RPMI8226 (cell line): ENCODE measurements at regions not wholly inside any gene's neighbourhood (a gene's known extent, or its start where the extent isn't known, plus 50 kb on each side); places are given as distances from the start of the nearest gene placed in this dataset.
A peak's percentile ranks its signal among the peaks of the same experiment; 100 is the strongest.
"Not testable (repeated sequence)": the region's sequence is repeated elsewhere in the genome, so short reads cannot be mapped to it uniquely, and the experiment has no call there.

ENCODE experiments used
- DNase-seq: peaks from one replicate; pipeline ENCODE4 v3.0.0-alpha.2; 2015

DNA sequence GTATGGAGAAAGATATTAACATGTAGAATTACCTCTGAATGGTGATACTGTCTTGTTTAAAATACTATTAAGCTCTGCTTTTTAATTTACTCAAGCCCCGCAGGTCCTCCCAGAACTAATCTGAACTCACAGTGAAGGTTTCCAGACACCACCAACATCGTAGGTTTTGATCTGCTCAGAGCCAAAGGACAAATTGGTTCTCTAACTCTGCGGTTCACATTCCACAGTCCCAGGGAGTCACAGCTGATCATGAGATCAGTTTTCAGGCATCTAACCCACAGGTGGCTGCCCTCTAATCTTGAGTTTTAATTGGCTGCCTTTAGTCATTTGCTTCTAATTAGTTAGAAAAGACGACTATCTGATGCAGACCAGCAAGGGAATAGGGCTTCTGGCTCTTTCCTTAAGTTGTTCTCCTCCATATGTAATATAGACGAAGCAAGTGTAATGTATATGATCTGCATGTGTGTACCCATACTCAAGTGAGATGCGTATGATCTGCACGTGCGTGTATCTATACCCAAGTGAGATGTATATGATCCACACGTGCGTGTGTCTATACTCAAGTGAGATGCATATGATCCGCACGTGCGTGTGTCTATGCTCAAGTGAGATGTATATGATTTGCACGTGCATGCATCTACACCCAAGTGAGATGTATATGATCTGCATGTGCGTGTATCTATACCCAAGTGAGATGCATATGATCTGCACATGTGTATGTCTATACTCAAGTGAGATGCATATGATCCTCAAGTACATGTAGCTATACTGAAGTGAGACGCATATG is 331.5 kb upstream of the NPVF start:
- no peak for DNase-seq

DNA sequence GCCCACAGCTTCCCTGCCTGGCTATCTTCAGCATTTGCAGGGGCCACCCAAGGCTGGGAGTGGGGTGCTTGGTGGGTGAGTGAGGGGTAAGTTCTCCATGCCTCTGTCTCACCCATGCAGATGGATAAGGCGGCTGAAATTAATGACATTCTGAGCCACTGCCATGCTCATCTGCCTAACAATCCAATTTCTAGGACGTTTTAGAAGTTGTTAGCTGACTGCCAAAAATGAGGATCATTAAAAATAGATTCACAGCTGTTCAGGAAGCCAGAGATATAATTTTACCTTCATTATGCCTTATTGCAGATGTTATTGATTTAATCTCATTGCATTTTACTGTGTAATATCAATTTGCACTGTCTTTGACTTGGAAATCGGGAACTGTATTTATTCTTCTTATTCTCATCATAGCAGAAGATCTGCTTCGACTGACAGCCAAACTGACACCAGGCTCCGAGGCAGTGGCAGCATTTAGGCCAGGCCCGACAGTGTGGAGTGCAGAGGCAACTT is 334.4 kb upstream of the NPVF start:
- no peak for DNase-seq

DNA sequence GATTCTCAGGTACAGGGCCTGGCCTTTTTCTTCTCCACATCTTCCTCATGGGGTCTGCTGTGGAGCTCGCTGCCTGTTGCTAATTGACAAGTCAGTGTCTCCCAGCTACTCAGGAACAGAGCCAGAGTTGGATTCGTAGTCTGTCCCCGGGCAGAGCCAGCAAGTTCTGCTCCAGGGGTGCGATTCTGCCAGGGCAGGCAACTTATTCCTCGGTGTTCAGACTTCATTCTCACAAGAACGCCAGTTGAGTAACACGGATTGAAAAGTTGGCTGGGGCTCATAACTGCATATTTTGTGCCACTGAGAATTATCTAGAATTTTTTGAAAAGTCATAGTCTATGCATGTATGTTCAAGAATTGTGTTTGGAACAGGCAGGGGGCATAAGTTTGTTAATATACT is 336.7 kb upstream of the NPVF start:
- DNase-seq, result no peak

DNA sequence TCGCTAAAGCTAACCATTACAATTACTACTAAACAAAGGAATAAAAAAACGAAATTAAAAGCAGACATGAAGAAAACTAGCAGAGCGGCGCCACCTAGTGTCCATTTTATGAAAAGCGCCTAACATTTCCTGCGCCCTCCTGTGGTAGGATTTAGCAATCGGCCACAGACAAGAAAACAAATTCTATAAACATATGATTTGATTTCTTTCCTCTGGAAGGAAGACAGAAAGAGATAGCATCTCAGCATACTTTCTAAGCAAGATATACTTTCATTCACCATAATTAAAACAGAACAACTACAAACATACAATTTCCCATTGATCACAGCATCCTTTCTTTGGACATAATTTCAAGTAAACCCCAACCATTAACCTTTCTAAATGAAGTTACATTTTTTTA is 337.7 kb upstream of the NPVF start:
- DNase-seq, result peak; percentile 65

DNA sequence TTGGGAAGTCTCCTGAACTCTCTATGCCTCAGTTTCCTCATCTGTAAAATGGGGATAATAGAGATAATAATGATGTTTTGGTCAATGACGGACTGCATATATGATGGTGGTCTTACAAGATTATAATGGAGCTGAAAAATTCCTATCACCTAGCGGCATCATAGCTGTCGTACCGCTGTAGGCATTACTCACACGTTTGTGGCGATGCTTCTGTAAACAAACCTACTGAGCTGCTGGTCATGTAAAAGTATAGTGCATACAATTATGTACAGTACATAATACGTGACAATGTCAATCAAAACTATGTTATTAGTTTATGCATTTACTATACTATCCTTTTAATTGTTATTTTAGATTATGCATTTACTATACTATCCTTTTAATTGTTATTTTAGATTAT is 339.1 kb upstream of the NPVF start:
- no peak for DNase-seq

DNA sequence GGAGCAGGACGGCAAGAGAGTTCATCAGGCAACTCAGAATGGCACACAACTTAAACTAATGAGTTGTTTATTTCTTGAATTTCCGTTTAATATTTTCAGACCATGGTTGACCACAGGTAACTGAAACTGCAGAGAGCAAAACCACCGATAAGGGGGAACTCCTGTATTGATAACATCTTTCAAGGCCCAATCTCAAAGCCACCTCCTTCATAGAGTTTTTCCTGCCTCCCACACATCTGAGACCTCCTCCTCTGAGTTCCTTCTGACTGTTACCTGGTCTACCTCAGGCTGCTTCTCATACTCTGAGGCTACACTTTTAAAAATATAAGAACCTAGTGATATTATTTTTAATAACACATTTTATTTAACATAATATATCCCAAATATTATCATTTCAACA is 341.5 kb upstream of the NPVF start:
- no peak for DNase-seq

DNA sequence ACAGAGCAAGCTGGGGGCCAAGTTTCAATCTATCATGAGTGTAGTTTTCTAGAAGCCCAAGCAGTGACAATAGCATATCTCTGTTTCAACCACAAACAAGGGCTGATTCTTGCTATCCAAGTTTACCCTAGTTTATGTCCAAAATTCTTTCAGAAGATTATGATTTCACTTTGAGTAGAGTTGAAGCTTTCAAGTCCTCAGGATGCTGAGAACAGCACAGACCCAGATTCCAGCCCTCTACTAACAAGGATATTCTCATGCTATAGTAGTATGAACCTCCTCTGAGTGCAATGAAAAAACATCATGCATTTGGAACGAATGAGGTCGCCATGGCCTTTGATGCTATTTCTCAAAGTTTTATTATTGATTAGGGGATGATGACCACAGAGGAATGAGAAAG is 344.1 kb upstream of the NPVF start:
- DNase-seq, result no peak

DNA sequence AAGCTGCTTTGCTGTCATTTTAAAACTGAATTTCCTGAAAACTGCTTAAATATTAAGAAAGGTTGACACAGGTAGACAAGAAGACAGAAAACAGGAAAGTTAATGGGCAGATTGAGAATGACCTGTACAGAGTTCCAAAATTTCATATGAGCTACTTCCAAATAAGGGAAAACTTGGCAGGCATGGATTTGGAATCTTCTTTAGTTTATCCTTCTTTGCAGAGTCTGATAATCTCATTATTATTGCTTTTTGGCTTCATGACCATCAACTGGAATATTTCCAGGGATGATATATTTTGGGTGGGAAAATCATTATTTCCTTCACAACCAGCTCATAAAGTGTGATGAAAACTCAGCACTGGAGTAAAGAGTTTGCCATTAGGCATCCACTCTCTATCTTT is 346.5 kb upstream of the NPVF start:
- no peak for DNase-seq

DNA sequence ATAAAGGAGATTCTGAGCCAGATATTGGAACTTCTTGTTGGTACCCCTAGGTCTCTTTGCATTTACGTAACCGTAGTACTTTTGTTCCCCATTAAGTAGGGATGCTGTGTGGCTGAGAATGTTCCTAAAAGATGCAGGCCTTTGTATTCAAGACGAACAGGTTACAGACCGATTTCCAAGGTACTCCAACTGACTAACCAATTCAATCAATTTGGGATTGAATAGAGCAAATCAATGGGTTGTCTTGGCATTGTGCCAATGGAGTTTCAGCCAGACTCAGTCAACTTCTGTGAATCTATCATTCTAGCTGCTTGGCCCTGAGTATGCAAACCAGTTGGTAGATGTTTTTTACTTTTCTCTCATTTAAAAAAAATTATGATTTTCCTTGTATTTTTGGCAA is 347.3 kb upstream of the NPVF start:
- DNase-seq, result no peak

DNA sequence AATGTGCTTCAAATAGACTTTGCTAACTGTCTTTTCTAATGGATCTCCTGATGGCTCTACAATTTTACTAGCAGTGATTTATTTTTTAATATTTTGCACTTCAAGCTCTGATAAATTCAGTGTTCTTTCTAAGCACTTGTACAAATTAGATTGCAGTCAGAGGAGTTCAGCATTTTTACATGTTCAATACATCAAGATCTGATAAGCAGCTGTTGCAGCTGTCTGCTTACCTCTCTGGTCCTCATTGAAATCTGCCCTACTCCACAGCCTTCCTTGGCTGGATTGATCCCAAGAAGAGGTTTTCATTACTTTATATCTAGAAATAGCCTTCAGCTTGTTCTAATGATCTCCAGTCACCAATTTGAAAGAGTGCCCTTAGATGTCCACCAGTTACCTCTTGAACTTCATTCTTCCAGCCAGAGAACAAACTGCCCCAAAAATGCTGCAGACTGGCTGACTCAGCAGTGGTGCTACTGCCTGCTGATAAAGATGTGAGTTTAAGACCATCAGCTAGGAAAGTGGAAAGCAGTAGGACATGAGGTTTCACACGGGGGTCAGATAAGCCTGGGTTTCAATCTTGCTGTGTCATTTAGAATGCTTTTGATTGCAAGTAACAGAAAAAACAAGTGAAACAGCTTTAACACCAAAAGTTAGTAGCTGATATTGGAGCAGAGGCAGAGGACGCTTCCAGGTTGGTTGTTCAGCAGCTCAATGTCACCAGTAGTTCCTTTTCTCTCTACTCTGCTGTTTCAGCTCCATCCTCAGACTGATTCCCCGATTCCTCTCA is 350.9 kb upstream of the NPVF start:
- DNase-seq, result no peak

DNA sequence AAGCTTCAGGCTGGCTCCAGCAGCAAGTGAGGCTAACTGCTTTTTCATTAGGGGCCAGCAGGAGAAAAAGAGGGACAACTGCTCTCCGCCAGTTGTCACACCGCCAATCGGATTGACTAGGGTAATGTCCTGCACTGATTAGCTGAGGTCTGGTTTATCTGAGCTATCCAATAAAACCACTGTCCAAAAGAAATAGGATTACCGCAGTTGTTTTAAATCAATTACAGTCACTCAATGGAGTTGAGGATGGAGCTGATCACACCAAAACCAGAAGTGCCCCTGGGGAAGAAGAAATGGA is 351.4 kb upstream of the NPVF start:
- no peak for DNase-seq

DNA sequence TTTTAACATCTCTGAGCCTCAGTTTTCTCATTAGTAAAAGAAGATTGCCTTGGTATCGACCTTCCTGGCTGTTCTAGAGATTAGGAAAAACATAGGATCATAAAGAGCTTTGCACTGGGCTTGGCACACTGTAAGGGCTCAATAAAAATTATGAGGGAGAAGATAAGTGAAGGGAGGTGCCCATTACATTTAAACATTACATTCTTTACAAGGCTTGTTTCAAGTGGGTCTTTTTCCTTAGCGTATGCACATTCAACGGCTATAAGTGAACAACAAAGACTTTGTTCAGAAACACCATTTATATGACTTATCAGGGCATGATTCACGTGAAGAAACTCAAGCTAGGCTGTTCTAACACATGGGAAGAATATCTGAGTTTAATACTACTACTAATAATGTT is 351.9 kb upstream of the NPVF start:
- no peak for DNase-seq

DNA sequence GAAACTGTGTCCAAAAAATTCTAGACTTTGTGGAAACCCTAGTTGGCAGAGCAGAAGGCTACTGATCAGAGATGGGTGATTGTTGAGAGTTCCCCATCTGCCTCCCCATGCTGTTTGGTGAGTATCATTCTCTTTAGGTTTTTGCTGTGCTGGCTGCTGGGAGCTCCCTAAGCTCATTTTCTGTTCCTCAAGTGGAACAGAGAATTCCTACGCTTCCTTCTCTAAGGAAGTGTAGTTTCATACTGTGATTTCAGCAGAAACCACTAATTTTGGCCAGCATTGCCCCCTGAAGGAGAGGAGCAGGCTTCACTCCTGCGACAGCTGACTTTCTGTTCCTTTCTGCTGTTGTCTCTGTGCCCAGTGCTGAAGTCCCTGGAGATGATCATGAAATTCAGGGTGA is 355.3 kb upstream of the NPVF start:
- no peak for DNase-seq

DNA sequence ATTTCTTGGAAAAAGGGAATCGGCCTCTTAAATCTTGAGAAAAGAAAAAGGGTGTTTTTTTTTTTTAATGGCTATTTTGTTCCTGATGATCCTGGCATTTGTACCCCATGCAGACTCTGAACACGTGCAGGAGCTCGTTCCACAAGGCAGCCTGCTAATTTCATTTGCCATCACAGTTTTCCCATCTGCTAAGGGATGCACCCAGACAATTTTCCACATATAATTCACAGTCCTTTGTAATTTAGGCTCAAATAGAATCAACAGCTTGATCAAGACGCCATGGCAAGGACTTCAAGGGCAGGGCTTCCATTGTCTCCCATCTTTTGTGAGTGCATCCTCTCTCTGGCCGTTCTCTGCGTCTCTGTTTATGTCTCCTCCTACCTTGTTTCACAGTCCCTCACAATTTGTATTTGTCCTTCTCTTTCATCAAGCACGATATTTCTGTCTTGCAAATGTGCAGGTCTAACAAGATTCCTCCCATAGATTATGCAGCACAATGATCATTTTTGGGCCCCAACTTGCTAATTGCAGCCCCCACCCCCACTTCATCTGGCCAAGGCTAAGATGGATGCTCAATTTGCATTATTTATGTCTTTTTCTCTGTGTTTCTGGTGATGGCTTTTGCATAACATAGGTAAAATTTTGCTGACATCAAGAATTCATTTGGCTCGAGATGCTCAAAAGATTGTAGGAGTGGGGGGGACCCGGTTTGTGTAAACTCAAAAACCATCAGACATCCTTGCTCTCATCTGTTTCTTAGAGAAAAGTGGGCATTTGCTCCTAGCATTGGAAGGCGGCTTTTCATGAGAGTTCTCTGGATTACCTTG is 356.0 kb upstream of the NPVF start:
- DNase-seq, result no peak

DNA sequence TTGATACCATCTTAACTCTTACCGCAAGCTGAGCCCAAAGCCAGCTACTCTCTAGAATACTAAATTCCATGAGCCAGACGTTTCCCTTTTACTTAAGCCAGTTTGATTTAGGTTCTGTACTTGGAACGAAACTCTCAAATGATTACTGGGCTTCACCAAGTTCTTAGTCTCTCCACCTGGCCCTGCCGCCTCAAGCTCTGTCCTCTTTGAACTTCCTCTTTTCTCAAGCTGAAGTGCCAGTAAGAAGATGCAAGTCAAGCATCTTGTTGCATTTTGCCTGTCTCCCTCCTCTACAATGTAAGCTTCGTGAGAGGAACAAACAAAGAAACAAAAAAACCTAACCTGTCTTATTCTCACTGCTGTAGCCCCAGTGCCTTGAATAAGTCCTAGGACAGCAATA is 358.2 kb upstream of the NPVF start:
- peak; percentile 66 for DNase-seq

DNA sequence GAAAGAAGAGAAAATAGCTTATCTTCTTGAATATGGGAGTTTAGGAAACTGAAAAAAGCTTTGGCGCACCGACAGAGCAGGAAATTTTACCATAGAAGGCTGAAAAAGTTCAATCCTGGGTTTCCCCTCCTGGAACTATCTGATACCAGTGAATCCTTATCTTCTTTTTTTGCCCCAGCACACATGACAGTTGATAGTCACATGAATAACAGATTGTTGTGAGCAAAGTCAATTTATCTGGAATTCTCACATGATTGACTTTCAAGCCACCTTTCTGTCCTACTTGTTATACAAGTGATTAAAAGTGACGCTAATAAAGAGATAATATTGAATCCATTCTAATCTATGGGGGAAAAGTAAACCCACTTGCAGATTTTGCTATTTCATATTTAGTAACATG is 365.8 kb upstream of the NPVF start:
- no peak for DNase-seq

DNA sequence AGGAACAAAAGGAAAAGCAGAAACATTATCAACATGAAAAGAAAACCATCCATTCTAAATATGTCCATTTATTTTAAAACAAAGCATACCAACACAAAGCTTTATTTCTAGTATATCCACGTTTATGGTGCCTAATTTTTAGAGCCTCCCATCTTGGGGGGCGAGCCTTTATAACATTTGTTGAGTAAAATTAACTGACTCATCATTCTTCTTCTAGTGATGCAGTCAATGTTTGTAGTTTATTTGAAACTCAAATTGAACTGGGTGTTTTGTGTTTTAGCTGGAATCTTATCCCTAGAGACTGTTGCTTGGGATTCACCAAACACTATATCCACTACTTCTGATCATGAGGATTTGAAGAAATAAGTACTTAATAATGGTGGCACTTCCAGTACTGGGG is 366.4 kb upstream of the NPVF start:
- no peak for DNase-seq

DNA sequence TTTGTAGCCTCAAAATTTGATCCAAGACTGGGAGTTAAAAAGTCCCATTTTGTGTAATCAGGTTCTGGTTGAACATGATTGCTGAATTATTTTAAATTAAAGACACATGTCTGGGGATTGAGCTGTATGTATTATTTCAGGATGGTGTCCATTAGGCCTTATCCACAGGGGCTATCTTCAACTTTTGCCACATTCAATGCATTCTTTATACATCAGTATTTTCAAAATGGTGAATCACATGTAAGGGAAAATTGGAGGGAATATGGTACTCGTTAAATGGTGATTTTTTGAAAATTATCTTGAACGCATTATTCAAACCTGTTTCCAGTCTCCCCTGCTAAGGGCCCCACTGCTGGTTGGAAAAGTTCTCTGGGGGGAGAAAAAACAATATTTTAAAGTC is 367.7 kb upstream of the NPVF start:
- DNase-seq, result no peak

DNA sequence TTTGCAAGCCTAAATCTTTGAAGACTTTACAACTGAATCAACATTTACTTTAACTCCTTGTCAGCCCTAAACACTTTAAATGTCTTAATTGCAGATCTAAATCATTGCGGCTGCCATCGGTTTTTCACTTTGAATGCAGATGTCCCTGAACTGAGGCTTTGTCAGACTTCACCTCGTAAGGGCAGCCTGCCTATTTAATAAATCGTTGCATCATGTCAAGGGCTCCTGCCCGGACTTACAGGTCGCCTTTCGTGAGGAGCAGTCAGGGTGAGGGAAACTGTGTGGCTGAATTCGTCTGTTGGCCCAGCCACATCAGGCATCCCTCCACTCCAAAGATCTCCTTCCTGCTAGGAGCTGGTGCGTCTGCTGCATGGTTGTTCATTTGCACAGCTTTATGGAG is 368.2 kb upstream of the NPVF start:
- no peak for DNase-seq

DNA sequence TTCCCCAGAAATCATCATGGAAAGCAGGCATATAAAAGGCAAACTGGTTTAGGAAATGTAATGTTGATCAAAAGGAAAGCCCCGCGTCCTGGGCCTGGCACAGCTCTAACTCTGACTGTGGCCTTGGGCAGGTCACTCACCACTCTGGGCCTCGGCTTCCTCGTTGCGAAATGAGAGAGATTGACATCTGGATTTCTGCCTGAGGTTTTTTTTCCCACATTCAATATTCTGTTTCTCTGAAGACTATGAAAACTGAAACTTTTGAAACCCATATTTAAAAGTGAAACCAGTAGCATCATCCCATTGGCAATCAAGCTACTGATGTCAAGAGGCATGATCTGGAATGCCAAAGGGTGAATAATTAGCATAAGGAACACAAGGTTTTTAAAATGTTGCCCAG is 369.7 kb upstream of the NPVF start:
- no peak for DNase-seq

DNA sequence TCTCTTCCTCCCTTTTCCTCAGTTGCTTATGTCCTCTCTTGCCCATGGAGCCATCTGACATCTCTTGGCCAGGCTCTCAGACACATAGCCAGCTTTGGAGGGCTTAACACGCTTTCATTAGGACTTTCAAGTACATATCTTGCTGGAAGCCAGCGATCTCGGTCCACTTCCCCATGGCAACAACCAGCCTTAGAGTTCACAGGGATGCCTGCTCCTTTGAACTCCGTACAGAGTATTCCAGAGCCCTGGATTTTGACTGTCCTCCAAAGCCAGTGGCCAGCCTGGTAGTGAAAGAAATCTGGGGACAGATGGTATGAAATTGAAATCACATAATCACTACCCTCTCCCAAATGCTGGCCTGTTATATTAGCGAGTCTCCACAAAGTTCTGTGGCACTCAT is 370.5 kb upstream of the NPVF start:
- no peak for DNase-seq

DNA sequence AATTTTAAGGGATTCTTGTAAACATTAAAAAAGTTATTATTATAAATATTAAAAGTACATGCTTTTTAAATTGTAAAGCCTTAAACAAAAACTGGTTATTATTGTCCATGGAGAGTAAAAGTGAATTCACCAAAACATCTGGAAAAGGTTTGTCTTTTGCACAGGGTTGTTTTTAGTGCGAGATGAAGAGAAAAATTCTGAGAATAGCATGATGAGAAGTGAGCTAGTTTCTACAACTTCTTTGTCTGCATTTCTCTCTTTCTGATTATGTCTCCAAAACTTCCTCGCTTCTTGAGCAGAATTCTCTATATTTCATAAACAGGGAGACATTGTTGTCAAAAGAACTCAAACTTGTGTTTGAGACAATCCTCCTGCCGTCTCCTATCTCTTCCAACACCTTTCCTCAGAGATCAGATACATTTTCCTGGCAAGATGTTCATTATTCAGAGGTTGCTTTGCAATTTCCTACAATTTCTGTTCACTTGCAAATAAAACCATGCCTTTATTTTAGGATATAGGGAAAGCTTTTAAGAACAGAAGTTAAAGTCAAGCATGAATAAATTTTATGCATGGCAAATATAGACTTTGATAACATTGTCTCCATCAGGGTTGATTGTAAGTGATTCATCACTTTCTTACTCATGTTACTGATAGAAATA is 372.1 kb upstream of the NPVF start:
- DNase-seq, result no peak

DNA sequence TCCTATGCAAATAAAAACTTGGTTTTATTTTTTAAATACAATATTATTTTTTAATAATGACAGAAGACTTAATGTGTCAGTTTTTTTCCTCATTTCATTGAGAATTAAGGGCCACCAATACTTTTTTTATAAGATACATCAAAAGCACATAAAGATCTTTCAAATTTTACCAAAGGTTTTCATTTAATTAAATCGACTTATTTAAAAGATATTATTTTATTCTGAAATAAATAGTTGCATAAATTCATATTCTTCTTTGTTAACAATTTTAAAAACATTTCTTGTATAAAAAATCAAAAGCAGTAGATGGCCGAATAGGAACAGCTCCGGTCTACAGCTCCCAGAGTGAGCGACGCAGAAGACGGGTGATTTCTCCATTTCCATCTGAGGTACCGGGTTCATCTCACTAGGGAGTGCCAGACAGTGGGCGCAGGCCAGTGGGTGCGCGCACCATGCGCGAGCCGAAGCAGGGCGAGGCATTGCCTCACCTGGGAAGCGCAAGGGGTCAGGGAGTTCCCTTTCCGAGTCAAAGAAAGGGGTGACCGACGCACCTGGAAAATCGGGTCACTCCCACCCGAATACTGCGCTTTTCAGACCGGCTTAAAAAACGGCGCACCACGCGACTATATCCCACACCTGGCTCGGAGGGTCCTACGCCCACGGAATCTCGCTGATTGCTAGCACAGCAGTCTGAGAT is 374.6 kb upstream of the NPVF start:
- DNase-seq, result not testable (repeated sequence)
